ENCODE measurements at regions not wholly inside any gene's neighbourhood (a gene's known extent, or its start where the extent isn't known, plus 50 kb on each side); places are given as distances from the start of the nearest gene placed in this dataset.

GRCh38 chr5:111643499-111643898 is 113.5 kb downstream of the NREP start:
- Histone ChIP-seq H3K4me3 (no peak overlapping the region), H3K9me3 (peaks cover 0 to 20% (median 0%) of the 10 kb centered on the region in 3 donors), H3K36me3 (replicated peaks in 1 of 2; ENCODE audit: insufficient read depth in 1 of 2, low read depth in 2 of 2) (no peaks in the 10 kb centered on the region), H3K4me1 (no peaks in the 10 kb centered on the region), H3K27ac (no peak overlapping the region), H3K27me3 (no peaks in the 10 kb centered on the region)
- TF ChIP-seq POLR2A (IDR thresholded peaks at IDR 0.05): no peak
- TF ChIP-seq CTCF (IDR thresholded peaks at IDR 0.05): no peak
- 48 to 49% methylated on average over 2 of the region's 2 CpGs for WGBS, 2 donors
- intact Hi-C loops (cut with DNase I): no loop called here
- no peak for ATAC-seq
- no peak for DNase-seq

DNA sequence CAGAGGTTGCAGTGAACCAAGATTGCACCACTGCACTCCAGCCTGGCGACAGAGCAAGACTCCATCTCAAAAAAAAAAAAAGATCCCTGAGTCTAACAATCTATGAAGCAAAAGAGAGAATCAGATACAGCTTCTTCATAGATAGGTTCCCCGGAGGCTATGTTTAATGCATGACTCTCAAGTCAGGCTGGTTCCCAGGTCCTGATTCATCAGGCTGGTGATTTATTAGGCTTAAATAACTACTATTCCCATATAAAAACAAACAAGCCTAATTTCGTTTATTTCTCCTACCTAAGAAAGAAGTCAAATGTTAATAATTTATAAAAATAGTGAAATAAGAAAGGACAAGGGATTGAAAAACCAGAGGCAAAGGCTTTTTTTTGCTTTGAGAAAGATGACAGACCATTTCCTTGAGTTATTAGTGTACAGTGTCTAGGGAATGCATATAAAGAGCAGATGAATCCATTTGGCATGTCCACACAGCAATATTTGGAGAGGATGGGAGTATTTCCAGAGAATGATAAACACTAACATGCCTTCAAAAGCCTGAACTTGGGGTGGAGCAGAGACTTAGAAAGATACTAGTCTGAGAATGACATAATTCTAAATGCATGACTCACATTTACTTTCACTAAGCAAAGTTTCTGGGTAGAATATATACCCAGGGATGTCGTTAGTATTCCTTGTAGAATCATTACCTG is 115.3 kb downstream of the NREP start:
- H3K27me3 ChIP-seq: no peaks in the 10 kb centered on the region
- no peak overlapping the region for H3K27ac ChIP-seq
- DNase-seq: no peak
- H3K4me1 ChIP-seq: no peaks in the 10 kb centered on the region
- 66 to 77% methylated on average over 4 of the region's 4 CpGs for WGBS, 2 donors
- no peak overlapping the region for H3K4me3 ChIP-seq
- no peak for TF ChIP-seq POLR2A (IDR thresholded peaks at IDR 0.05)
- no peak for TF ChIP-seq CTCF (IDR thresholded peaks at IDR 0.05)
- no peak for ATAC-seq
- H3K9me3 ChIP-seq: peaks cover 0 to 20% (median 0%) of the 10 kb centered on the region in 3 donors
- no peaks in the 10 kb centered on the region for H3K36me3 ChIP-seq (replicated peaks in 1 of 2; ENCODE audit: insufficient read depth in 1 of 2, low read depth in 2 of 2)
- intact Hi-C loops (cut with DNase I): no loop called here

GRCh38 chr5:111639912-111640311 is 117.1 kb downstream of the NREP start:
- H3K27me3 ChIP-seq: no peaks in the 10 kb centered on the region
- ATAC-seq: no peak
- no peak for TF ChIP-seq CTCF (IDR thresholded peaks at IDR 0.05)
- TF ChIP-seq POLR2A (IDR thresholded peaks at IDR 0.05): no peak
- intact Hi-C loops (cut with DNase I): no loop called here
- no peak overlapping the region for H3K27ac ChIP-seq
- WGBS, 2 donors: 65% methylated on average over 2 of the region's 2 CpGs; no CpG with 5 or more reads in 1 of the 2 donors
- H3K4me1 ChIP-seq: peaks cover 6% of the 10 kb centered on the region
- peaks cover 0 to 20% (median 0%) of the 10 kb centered on the region in 3 donors for H3K9me3 ChIP-seq
- H3K4me3 ChIP-seq: no peak overlapping the region
- H3K36me3 ChIP-seq (replicated peaks in 1 of 2; ENCODE audit: insufficient read depth in 1 of 2, low read depth in 2 of 2): no peaks in the 10 kb centered on the region
- no peak for DNase-seq

DNA sequence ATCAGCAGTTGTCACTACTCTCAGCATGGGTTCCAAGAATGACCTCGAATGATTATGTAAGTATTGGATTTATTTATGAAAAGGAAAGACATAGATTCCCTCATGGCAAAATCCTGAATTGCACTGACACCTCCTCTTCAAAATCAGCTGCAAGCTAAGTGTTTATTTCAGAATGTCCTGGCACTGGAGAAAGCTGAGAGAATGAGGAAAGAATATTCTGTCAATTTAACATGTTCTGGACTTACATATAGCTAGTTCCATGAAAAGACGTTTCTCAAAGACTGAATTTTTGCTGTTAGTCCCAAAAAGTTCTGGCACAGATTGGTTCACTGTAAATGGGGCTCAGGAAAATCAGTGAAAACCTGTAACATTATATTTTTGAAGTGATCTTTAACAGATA is 120.3 kb downstream of the NREP start:
- ATAC-seq (no peak), DNase-seq (no peak)
- 37 to 61% methylated on average over 2 of the region's 2 CpGs for WGBS, 2 donors
- intact Hi-C loops (cut with DNase I): no loop called here
- Histone ChIP-seq H3K4me3 (no peak overlapping the region), H3K27ac (no peak overlapping the region), H3K9me3 (peaks cover 0 to 20% (median 0%) of the 10 kb centered on the region in 3 donors), H3K4me1 (peaks cover 6% of the 10 kb centered on the region), H3K36me3 (replicated peaks in 1 of 2; ENCODE audit: insufficient read depth in 1 of 2, low read depth in 2 of 2) (no peaks in the 10 kb centered on the region), H3K27me3 (no peaks in the 10 kb centered on the region)
- no peak for TF ChIP-seq CTCF (IDR thresholded peaks at IDR 0.05)
